A549 (cell line): ENCODE measurements at regions not wholly inside any gene's neighbourhood (a gene's known extent, or its start where the extent isn't known, plus 50 kb on each side); places are given as distances from the start of the nearest gene placed in this dataset.
A peak's percentile ranks its signal among the peaks of the same experiment; 100 is the strongest.

Source experiments
- ATAC-seq, 2 experiments: fragments of 200-7000 bp in 1 of 2; fragments of >200 bp in 1 of 2; cut with Nextera tagmentation in 1 of 2; cut with Tn5 transposase in 1 of 2; 3 replicates each; pipeline versions ENCODE4 v1.8.0 to v1.9.1; 2018 to 2020; ENCODE audit warnings: mild to moderate bottlenecking in 1 of 2, moderate library complexity in 1 of 2
- CTCF ChIA-PET: fragments of 300-600 bp; sonication (Branson Sonifier 250); formaldehyde crosslinking; extraction: SDS; loops from one replicate; lab custom pipeline; 2021; ENCODE audit warnings: antibody characterized with exemption, inconsistent platforms; lab: Yijun Ruan, JAX
- POLR2A ChIA-PET: fragments of 350-600 bp; formaldehyde crosslinking; extraction: SDS; loops from one replicate; lab custom pipeline; 2021; ENCODE audit warnings: antibody characterized with exemption, inconsistent platforms; lab: Yijun Ruan, JAX
- DNase-seq, 2 experiments: peaks; one replicate each; pipeline versions ENCODE4 v3.0.0 to v3.0.0-alpha.2; 2011 to 2016; ENCODE audit warnings: low read depth in 1 of 2, low spot score in 1 of 2
- FAIRE-seq: peaks from 2 replicates; lab custom pipeline; 2011; peaks lifted over from hg19 to GRCh38; lab: Jason Lieb, UNC
- H3K27ac ChIP-seq, 2 experiments: fragments of >200 bp; sonication (Bioruptor Twin); formaldehyde crosslinking; 3 replicates each; pipeline ENCODE4 v1.5.1; 2016 to 2017
- H3K4me1 ChIP-seq: fragments of >200 bp; sonication (Bioruptor Twin); formaldehyde crosslinking; 3 replicates; pipeline ENCODE4 v1.6.1; 2016
- H3K4me2 ChIP-seq: fragments of >200 bp; sonication (Bioruptor Twin); formaldehyde crosslinking; 3 replicates; pipeline ENCODE4 v1.6.1; 2016
- H3K4me3 ChIP-seq: fragments of >200 bp; sonication (Bioruptor Twin); formaldehyde crosslinking; 3 replicates; pipeline ENCODE4 v1.5.1; 2016
- H3K9me3 ChIP-seq: fragments of >200 bp; sonication (Bioruptor Twin); formaldehyde crosslinking; 3 replicates; pipeline ENCODE4 v1.6.1; 2016
- BHLHE40 ChIP-seq: IDR thresholded peaks from 2 replicates; pipeline ENCODE4 v1.6.1; 2012; ENCODE audit warnings: low read depth, low read length, inconsistent platforms
- CBX8 ChIP-seq: fragments of 200-600 bp; sonication (generic); IDR thresholded peaks from 2 replicates; pipeline ENCODE4 v1.6.1; 2016
- CEBPB ChIP-seq, 2 experiments: fragments of >200 bp in 1 of 2; sonication (Bioruptor Twin) in 1 of 2; formaldehyde crosslinking in 1 of 2; IDR thresholded peaks; 2 replicates each; pipeline ENCODE4 v1.6.1; 2012 to 2016
- CHD2 ChIP-seq: fragments of 150-350 bp; IDR thresholded peaks from 2 replicates; pipeline ENCODE4 v1.6.1; 2014; ENCODE audit warnings: low read length; ENCODE audit not compliant: partially characterized antibody
- CHD4 ChIP-seq: fragments of 200-600 bp; sonication (generic); IDR thresholded peaks from 2 replicates; pipeline ENCODE4 v1.6.1; 2016; ENCODE audit warnings: antibody characterized with exemption, mild to moderate bottlenecking, borderline replicate concordance
- EHMT2 ChIP-seq: fragments of 200-600 bp; sonication (generic); IDR thresholded peaks from 2 replicates; pipeline ENCODE4 v1.6.1; 2016; ENCODE audit warnings: antibody characterized with exemption, low read depth, mild to moderate bottlenecking, moderate library complexity
- ESRRA ChIP-seq: fragments of 150-350 bp; IDR thresholded peaks from 2 replicates; pipeline ENCODE4 v1.6.1; 2014; ENCODE audit warnings: mild to moderate bottlenecking, low read length, borderline replicate concordance
- FOXS1 ChIP-seq: fragments of 250-450 bp; sonication (Bioruptor Pico); IDR thresholded peaks from 2 replicates; pipeline ENCODE4 v1.5.0; 2020; ENCODE audit warnings: mild to moderate bottlenecking, moderate library complexity
- GATA3 ChIP-seq: IDR thresholded peaks from 2 replicates; pipeline ENCODE4 v1.6.1; 2012; ENCODE audit warnings: borderline replicate concordance
- HDAC2 ChIP-seq: fragments of 200-600 bp; sonication (generic); IDR thresholded peaks from 2 replicates; pipeline ENCODE4 v1.6.1; 2016
- HOXA7 ChIP-seq: fragments of 250-450 bp; sonication (Bioruptor Pico); IDR thresholded peaks from 2 replicates; pipeline ENCODE4 v1.5.0; 2020; ENCODE audit warnings: mild to moderate bottlenecking, moderate library complexity
- MYC ChIP-seq: IDR thresholded peaks from 2 replicates; pipeline ENCODE4 v1.6.1; 2012; ENCODE audit warnings: mild to moderate bottlenecking, inconsistent platforms, low read length, improper control_type of control experiment, borderline replicate concordance
- NFE2L2 ChIP-seq: fragments of 150-350 bp; conservative IDR thresholded peaks from 2 replicates; pipeline ENCODE4 v1.6.1; 2014; ENCODE audit warnings: low read length
- RNF2 ChIP-seq: fragments of 200-600 bp; sonication (generic); IDR thresholded peaks from 2 replicates; pipeline ENCODE4 v1.6.1; 2016; ENCODE audit warnings: low read depth, mild to moderate bottlenecking, antibody characterized with exemption, moderate library complexity, borderline replicate concordance
- TFCP2L1 ChIP-seq: fragments of 250-450 bp; sonication (Bioruptor Pico); IDR thresholded peaks from 2 replicates; pipeline ENCODE4 v1.5.0; 2021; ENCODE audit warnings: mild to moderate bottlenecking
- TP53 ChIP-seq: fragments of 250-450 bp; sonication (Bioruptor Pico); IDR thresholded peaks from 2 replicates; pipeline ENCODE4 v1.5.0; 2021; ENCODE audit warnings: mild to moderate bottlenecking, moderate library complexity
- ZSCAN20 ChIP-seq: fragments of 250-450 bp; sonication (Bioruptor Pico); IDR thresholded peaks from 2 replicates; pipeline ENCODE4 v1.8.0; 2022; ENCODE audit warnings: mild to moderate bottlenecking, moderate library complexity
- WGBS: methylation state at CpG from one replicate; pipeline ENCODE4 v1.1.6; 2017; ENCODE audit errors: missing lambda C conversion rate; 5-methylcytosine and 5-hydroxymethylcytosine counted together
- TF ChIP-seq, protein P1 (sequence below): fragments of 450-650 bp; IDR thresholded peaks from 2 replicates; pipeline ENCODE4 v1.6.1; 2014; ENCODE audit warnings: antibody characterized with exemption
- TF ChIP-seq, protein P2 (sequence below): fragments of 150-350 bp; IDR thresholded peaks from 2 replicates; pipeline ENCODE4 v1.6.1; 2014; ENCODE audit warnings: low read depth, mild to moderate bottlenecking, low read length
- TF ChIP-seq, protein P3 (sequence below): fragments of 200-600 bp; sonication (generic); IDR thresholded peaks from 2 replicates; pipeline ENCODE4 v1.6.1; 2016; ENCODE audit warnings: antibody characterized with exemption, mild to moderate bottlenecking, moderate library complexity

DNA sequence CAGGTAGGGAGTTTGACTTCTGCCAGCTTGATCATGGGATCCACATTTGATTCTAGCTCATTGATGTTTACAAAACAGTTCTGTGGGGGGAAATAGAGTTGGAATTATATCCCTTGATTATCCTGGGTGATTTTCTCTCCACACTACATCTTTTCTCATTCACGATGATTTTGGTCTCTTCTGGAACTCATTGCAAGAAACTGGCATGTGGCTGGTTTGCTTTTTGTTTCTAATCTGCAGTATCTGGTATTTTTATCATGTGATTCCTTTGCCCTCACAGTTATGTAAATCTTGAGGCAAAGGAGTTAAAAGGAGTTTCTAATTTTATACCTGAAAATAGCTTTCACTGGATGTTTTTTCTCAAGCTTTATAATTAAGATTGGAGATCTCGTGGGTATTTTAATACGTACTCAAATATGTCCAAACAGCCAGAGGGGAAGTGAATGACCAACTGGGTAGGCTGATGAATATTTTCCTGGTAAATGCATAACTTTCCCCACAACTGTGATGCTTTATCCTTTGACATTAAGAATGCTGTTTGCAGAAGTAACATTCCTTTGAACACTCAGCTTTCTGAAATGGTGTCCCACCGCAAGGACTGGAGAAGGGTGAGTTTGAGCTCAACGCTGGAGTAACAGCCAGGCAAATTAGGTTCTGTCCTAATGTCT lies 502.9 kb upstream of the ZEB2 start (continued):
- TF ChIP-seq, protein P1, sequence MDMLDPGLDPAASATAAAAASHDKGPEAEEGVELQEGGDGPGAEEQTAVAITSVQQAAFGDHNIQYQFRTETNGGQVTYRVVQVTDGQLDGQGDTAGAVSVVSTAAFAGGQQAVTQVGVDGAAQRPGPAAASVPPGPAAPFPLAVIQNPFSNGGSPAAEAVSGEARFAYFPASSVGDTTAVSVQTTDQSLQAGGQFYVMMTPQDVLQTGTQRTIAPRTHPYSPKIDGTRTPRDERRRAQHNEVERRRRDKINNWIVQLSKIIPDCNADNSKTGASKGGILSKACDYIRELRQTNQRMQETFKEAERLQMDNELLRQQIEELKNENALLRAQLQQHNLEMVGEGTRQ: no peak
- TF ChIP-seq CHD4: no peak
- TF ChIP-seq BHLHE40: no peak
- no peak for TF ChIP-seq EHMT2
- no peak for TF ChIP-seq ZSCAN20 (CRISPR knock-in tag)
- peak in 1 of 2 experiments; percentile 27; a peak in 1 of 4 replicates for TF ChIP-seq CEBPB (IDR thresholded peaks at IDR 0.05)
- no peak for TF ChIP-seq RNF2
- no peak for TF ChIP-seq TFCP2L1 (CRISPR knock-in tag)
- TF ChIP-seq CHD2: no peak
- TF ChIP-seq HDAC2: no peak

DNA sequence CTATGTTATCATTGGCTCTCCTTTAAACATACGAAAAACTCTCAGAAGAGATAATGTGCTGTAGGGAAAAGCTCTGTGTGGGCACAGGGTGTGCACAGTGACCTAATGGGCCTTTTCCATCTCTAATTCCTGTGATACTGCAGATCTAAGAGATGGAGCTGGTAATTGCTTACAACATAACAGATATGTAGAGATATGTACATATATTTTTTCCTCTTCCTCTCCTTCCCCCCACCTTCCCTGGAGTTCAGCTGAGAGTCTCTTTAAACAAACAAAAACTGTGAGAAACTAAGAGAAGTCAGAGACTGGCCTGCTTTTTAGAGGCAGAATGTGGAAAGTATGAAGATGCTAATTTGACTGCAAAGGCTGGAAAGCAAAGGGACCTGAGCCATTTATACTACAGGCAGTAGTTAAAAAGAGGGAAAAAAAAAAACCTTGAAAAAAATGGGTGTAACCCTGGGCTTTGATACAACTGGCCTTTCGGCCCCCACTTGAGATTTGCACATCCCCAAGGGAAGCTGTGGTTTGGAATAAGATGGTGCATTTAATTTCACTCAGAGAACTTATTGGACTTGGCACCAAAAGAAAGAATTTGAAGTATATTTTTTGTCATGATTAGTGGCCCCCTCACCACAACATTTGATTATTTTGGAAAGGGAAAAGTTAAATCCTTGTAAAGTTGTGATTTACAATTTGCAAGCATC lies 502.2 kb upstream of the ZEB2 start:
- 26% methylated on average over 2 of the region's 2 CpGs for WGBS
- Histone ChIP-seq H3K4me3 (no peak overlapping the region; the same call in 2 of the 3 replicates), H3K4me1 (peaks cover 72% of the 10 kb centered on the region), H3K4me2 (peak overlapping the region; percentile 90), H3K27ac (peak overlapping the region; percentile 75 to 91), H3K9me3 (no peaks in the 10 kb centered on the region)
- DNase-seq (peak in 1 of 2 experiments; percentile 54), ATAC-seq (peak in 1 of 2 experiments; percentile 5; a peak in 2 of 6 replicates), FAIRE-seq (no peak)
- POLR2A ChIA-PET: no interaction called here
- TF ChIP-seq CEBPB (IDR thresholded peaks at IDR 0.05): no peak
- TF ChIP-seq ESRRA: no peak
- no peak for TF ChIP-seq TP53 (CRISPR knock-in tag)
- TF ChIP-seq TFCP2L1 (CRISPR knock-in tag): no peak
- TF ChIP-seq CHD2: no peak
- TF ChIP-seq NFE2L2: no peak
- no peak for TF ChIP-seq MYC
- TF ChIP-seq GATA3: no peak
- TF ChIP-seq, protein P2, sequence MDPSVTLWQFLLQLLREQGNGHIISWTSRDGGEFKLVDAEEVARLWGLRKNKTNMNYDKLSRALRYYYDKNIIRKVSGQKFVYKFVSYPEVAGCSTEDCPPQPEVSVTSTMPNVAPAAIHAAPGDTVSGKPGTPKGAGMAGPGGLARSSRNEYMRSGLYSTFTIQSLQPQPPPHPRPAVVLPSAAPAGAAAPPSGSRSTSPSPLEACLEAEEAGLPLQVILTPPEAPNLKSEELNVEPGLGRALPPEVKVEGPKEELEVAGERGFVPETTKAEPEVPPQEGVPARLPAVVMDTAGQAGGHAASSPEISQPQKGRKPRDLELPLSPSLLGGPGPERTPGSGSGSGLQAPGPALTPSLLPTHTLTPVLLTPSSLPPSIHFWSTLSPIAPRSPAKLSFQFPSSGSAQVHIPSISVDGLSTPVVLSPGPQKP: no peak
- TF ChIP-seq, protein P3, sequence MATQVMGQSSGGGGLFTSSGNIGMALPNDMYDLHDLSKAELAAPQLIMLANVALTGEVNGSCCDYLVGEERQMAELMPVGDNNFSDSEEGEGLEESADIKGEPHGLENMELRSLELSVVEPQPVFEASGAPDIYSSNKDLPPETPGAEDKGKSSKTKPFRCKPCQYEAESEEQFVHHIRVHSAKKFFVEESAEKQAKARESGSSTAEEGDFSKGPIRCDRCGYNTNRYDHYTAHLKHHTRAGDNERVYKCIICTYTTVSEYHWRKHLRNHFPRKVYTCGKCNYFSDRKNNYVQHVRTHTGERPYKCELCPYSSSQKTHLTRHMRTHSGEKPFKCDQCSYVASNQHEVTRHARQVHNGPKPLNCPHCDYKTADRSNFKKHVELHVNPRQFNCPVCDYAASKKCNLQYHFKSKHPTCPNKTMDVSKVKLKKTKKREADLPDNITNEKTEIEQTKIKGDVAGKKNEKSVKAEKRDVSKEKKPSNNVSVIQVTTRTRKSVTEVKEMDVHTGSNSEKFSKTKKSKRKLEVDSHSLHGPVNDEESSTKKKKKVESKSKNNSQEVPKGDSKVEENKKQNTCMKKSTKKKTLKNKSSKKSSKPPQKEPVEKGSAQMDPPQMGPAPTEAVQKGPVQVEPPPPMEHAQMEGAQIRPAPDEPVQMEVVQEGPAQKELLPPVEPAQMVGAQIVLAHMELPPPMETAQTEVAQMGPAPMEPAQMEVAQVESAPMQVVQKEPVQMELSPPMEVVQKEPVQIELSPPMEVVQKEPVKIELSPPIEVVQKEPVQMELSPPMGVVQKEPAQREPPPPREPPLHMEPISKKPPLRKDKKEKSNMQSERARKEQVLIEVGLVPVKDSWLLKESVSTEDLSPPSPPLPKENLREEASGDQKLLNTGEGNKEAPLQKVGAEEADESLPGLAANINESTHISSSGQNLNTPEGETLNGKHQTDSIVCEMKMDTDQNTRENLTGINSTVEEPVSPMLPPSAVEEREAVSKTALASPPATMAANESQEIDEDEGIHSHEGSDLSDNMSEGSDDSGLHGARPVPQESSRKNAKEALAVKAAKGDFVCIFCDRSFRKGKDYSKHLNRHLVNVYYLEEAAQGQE: no peak
- no peak for TF ChIP-seq CBX8
- TF ChIP-seq FOXS1 (CRISPR knock-in tag): no peak
- no peak for TF ChIP-seq HOXA7 (CRISPR knock-in tag)
- CTCF ChIA-PET: interaction anchor here (0.7 to 1.3 kb wide), 2 partner anchors 15 to 1637 kb away, joined by 3 to 5 read pairs; no protein-coding TSS in a partner anchor
